Liver (tissue), 8 donors: ENCODE measurements at regions not wholly inside any gene's neighbourhood (a gene's known extent, or its start where the extent isn't known, plus 50 kb on each side); places are given as distances from the start of the nearest gene placed in this dataset.

Experiments
- DNase-seq: peaks from one replicate; pipeline ENCODE4 v3.0.0-alpha.2; 2017; ENCODE audit warnings: low spot score
- H3K27ac ChIP-seq, 2 donors: one replicate each; pipeline ENCODE4 v1.7.0; 2013; ENCODE audit warnings: inconsistent platforms in 2 of 2, low read length in 2 of 2, control low read depth in 1 of 2, low read depth in 1 of 2, mild to moderate bottlenecking in 1 of 2
- H3K27me3 ChIP-seq, 4 donors: one replicate each; pipeline versions ENCODE4 v1.6.1 to v1.7.0; 2013; ENCODE audit warnings: low read length in 3 of 4, inconsistent platforms in 1 of 4, mild to moderate bottlenecking in 1 of 4, moderate library complexity in 1 of 4; ENCODE audit not compliant: control insufficient read depth in 4 of 4, insufficient read depth in 4 of 4
- H3K36me3 ChIP-seq, 4 donors: one replicate each; pipeline versions ENCODE4 v1.6.1 to v1.7.0; 2013; ENCODE audit warnings: low read length in 3 of 4, mild to moderate bottlenecking in 3 of 4, low read depth in 1 of 4, moderate library complexity in 1 of 4; ENCODE audit not compliant: control insufficient read depth in 4 of 4, insufficient read depth in 3 of 4
- H3K4me1 ChIP-seq, 4 donors: one replicate each; pipeline versions ENCODE4 v1.6.1 to v1.7.0; 2013; ENCODE audit warnings: low read length in 3 of 4, mild to moderate bottlenecking in 3 of 4, moderate library complexity in 1 of 4; ENCODE audit not compliant: control insufficient read depth in 4 of 4, insufficient read depth in 4 of 4
- H3K4me3 ChIP-seq, 3 donors: one replicate each; pipeline versions ENCODE4 v1.6.1 to v1.7.0; 2013; ENCODE audit warnings: low read length in 3 of 3, control low read depth in 1 of 3, low read depth in 1 of 3, mild to moderate bottlenecking in 1 of 3
- H3K9ac ChIP-seq, 2 donors: one replicate each; pipeline ENCODE4 v1.7.0; 2013; ENCODE audit warnings: low read length in 2 of 2, mild to moderate bottlenecking in 2 of 2, moderate library complexity in 2 of 2, control low read depth in 1 of 2, low read depth in 1 of 2
- H3K9me3 ChIP-seq, 4 donors: one replicate each; pipeline versions ENCODE4 v1.6.1 to v1.7.0; 2013; ENCODE audit warnings: low read length in 3 of 4; ENCODE audit not compliant: control insufficient read depth in 4 of 4
- ATF3 ChIP-seq: IDR thresholded peaks from 2 replicates; pipeline ENCODE4 v1.6.1; 2016; ENCODE audit warnings: antibody characterized with exemption
- CTCF ChIP-seq: fragments of 150-350 bp; IDR thresholded peaks from 2 replicates; pipeline ENCODE4 v1.5.1; 2017; ENCODE audit warnings: improper control_type of control experiment, low read depth, low read length; ENCODE audit not compliant: missing input control
- EGR1 ChIP-seq, 2 donors: IDR thresholded peaks; 2 replicates each; pipeline ENCODE4 v1.6.1; 2016 to 2018; ENCODE audit warnings: antibody characterized with exemption in 2 of 2, low read depth in 2 of 2
- FOXA1 ChIP-seq: IDR thresholded peaks from 2 replicates; pipeline ENCODE4 v1.6.1; 2016; ENCODE audit warnings: antibody characterized with exemption
- FOXA2 ChIP-seq: IDR thresholded peaks from 2 replicates; pipeline ENCODE4 v1.6.1; 2016; ENCODE audit warnings: antibody characterized with exemption
- HNF4A ChIP-seq, 2 donors: conservative IDR thresholded peaks; 2 replicates each; pipeline ENCODE4 v1.6.1; 2016; ENCODE audit warnings: antibody characterized with exemption in 2 of 2, mild to moderate bottlenecking in 2 of 2
- HNF4G ChIP-seq: IDR thresholded peaks from 2 replicates; pipeline ENCODE4 v1.6.1; 2016; ENCODE audit warnings: antibody characterized with exemption
- JUND ChIP-seq, 2 donors: IDR thresholded peaks; 2 replicates each; pipeline ENCODE4 v1.6.1; 2016; ENCODE audit warnings: antibody characterized with exemption in 2 of 2
- NR2F2 ChIP-seq: IDR thresholded peaks from 2 replicates; pipeline ENCODE4 v1.6.1; 2016; ENCODE audit warnings: antibody characterized with exemption
- RAD21 ChIP-seq, 2 donors: IDR thresholded peaks; 2 replicates each; pipeline ENCODE4 v1.6.1; 2016; ENCODE audit warnings: antibody characterized with exemption in 2 of 2, mild to moderate bottlenecking in 2 of 2
- REST ChIP-seq: IDR thresholded peaks from 2 replicates; pipeline ENCODE4 v1.6.1; 2016; ENCODE audit warnings: antibody characterized with exemption, mild to moderate bottlenecking
- RXRA ChIP-seq, 2 donors: IDR thresholded peaks; 2 replicates each; pipeline ENCODE4 v1.6.1; 2017 to 2018; ENCODE audit warnings: antibody characterized with exemption in 2 of 2, mild to moderate bottlenecking in 1 of 2
- SP1 ChIP-seq: IDR thresholded peaks from 2 replicates; pipeline ENCODE4 v1.6.1; 2018; ENCODE audit warnings: antibody characterized with exemption, mild to moderate bottlenecking
- TAF1 ChIP-seq: conservative IDR thresholded peaks from 2 replicates; pipeline ENCODE4 v1.6.1; 2016; ENCODE audit warnings: antibody characterized with exemption, mild to moderate bottlenecking
- ZBTB33 ChIP-seq: IDR thresholded peaks from 2 replicates; pipeline ENCODE4 v1.6.1; 2016; ENCODE audit warnings: antibody characterized with exemption
- WGBS: extraction: QIAGEN DNeasy Blood & Tissue Kit; methylation state at CpG from one replicate; pipeline ENCODE4 v1.1.7; 2013; 5-methylcytosine and 5-hydroxymethylcytosine counted together
- donor health status: healthy.
- donor health status: healthy.
- donor health status: healthy.
- donor health status: healthy.
- donor health status: healthy.

GRCh38 chr3:30268288-30268687 lies 338.1 kb upstream of the TGFBR2 start (continued):
- no peak for TF ChIP-seq REST

- no peak for TF ChIP-seq TAF1
- TF ChIP-seq NR2F2: no peak
- no peak for TF ChIP-seq EGR1 (IDR thresholded peaks at IDR 0.05; ENCODE audit: low read depth in 2 of 2)
- no peak for TF ChIP-seq ATF3
- TF ChIP-seq REST: no peak
- no peak for TF ChIP-seq FOXA1
- no peak for TF ChIP-seq SP1
- TF ChIP-seq JUND (IDR thresholded peaks at IDR 0.05): no peak
- TF ChIP-seq ZBTB33: no peak
- no peak for TF ChIP-seq HNF4A (conservative IDR thresholded peaks at IDR 0.05)
- TF ChIP-seq FOXA2: no peak
- TF ChIP-seq HNF4G: no peak
- TF ChIP-seq RXRA (IDR thresholded peaks at IDR 0.05): no peak
- TF ChIP-seq CTCF: no peak
- TF ChIP-seq RAD21 (IDR thresholded peaks at IDR 0.05): no peak
- Histone ChIP-seq H3K27me3 (no peaks in the 10 kb centered on the region), H3K4me1 (no peaks in the 10 kb centered on the region), H3K9ac (no peak overlapping the region), H3K27ac (no peak overlapping the region), H3K9me3 (no peaks in the 10 kb centered on the region), H3K36me3 (no peaks in the 10 kb centered on the region), H3K4me3 (no peak overlapping the region)
- DNase-seq: no peak
- WGBS: 89% methylated on average over 10 of the region's 10 CpGs
Observed at GRCh38 chr3:30269751-30270445, 336.5 kb upstream of the TGFBR2 start.
